WTC11 (cell line): ENCODE measurements at regions not wholly inside any gene's neighbourhood (a gene's known extent, or its start where the extent isn't known, plus 50 kb on each side); places are given as distances from the start of the nearest gene placed in this dataset.
"Not testable (repeated sequence)": the region's sequence is repeated elsewhere in the genome, so short reads cannot be mapped to it uniquely, and the experiment has no call there.

Experiments
- ATAC-seq: fragments of 200-7000 bp; cut with Tn5 transposase; 2 replicates; pipeline ENCODE4 v1.10.0; 2021; ENCODE audit warnings: mild to moderate bottlenecking, moderate library complexity
- CTCF ChIA-PET: fragments of 300-600 bp; sonication (Branson Sonifier 250); formaldehyde crosslinking; loops from one replicate; lab custom pipeline; 2021; ENCODE audit warnings: antibody characterized with exemption; lab: Charles Lee
- POLR2A ChIA-PET: fragments of 350-600 bp; sonication (Branson Sonifier 250); formaldehyde crosslinking; loops from one replicate; lab custom pipeline; 2021; ENCODE audit warnings: antibody characterized with exemption; lab: Charles Lee
- DNase-seq: peaks from one replicate; pipeline ENCODE4 v3.0.0; 2021; ENCODE audit warnings: low spot score
- H3K27ac Mint-ChIP-seq: 2 replicates; pipeline ENCODE4 v1.8.0; 2021; ENCODE audit warnings: mixed read lengths
- H3K27me3 Mint-ChIP-seq: 2 replicates; pipeline ENCODE4 v1.8.0; 2021; ENCODE audit warnings: low read depth, mild to moderate bottlenecking, moderate library complexity, mixed read lengths
- H3K36me3 Mint-ChIP-seq: 2 replicates; pipeline ENCODE4 v1.8.0; 2021; ENCODE audit warnings: mixed read lengths
- H3K4me1 Mint-ChIP-seq: 2 replicates; pipeline ENCODE4 v1.8.0; 2022; ENCODE audit warnings: mixed read lengths
- H3K4me3 Mint-ChIP-seq: 2 replicates; pipeline ENCODE4 v1.8.0; 2021; ENCODE audit warnings: mild to moderate bottlenecking, moderate library complexity, mixed read lengths
- H3K9me3 Mint-ChIP-seq: 2 replicates; pipeline ENCODE4 v1.8.0; 2021; ENCODE audit warnings: mixed read lengths
- CTCF ChIP-seq: fragments of 200-600 bp; IDR thresholded peaks from 2 replicates; pipeline ENCODE4 v1.8.0; 2022; ENCODE audit warnings: antibody characterized with exemption
- E2F4 ChIP-seq: sonication (generic); formaldehyde crosslinking; IDR thresholded peaks from 2 replicates; pipeline ENCODE4 v1.8.1; 2022; ENCODE audit warnings: low read depth, mild to moderate bottlenecking, moderate library complexity, missing genetic modification reagents, borderline replicate concordance
- EMX1 ChIP-seq: fragments of 250-450 bp; sonication (Bioruptor Pico); IDR thresholded peaks from 2 replicates; pipeline ENCODE4 v1.8.0; 2021; ENCODE audit warnings: mild to moderate bottlenecking
- ESRRA ChIP-seq: sonication (generic); formaldehyde crosslinking; IDR thresholded peaks from 2 replicates; pipeline ENCODE4 v1.8.1; 2022; ENCODE audit warnings: mild to moderate bottlenecking, missing genetic modification reagents, borderline replicate concordance
- IRF2 ChIP-seq: sonication (generic); formaldehyde crosslinking; IDR thresholded peaks from 2 replicates; pipeline ENCODE4 v1.8.0; 2022; ENCODE audit warnings: low read depth, missing genetic modification reagents, borderline replicate concordance
- KAT7 ChIP-seq: sonication (generic); formaldehyde crosslinking; IDR thresholded peaks from 2 replicates; pipeline ENCODE4 v1.8.1; 2023; ENCODE audit warnings: missing genetic modification reagents, mild to moderate bottlenecking, borderline replicate concordance
- NR2C2 ChIP-seq: sonication (generic); formaldehyde crosslinking; IDR thresholded peaks from 2 replicates; pipeline ENCODE4 v1.8.0; 2022; ENCODE audit warnings: mild to moderate bottlenecking, missing genetic modification reagents
- NR3C1 ChIP-seq: sonication (generic); formaldehyde crosslinking; conservative IDR thresholded peaks from 2 replicates; pipeline ENCODE4 v1.8.1; 2023; ENCODE audit warnings: low read depth, mild to moderate bottlenecking, missing genetic modification reagents
- PRRX2 ChIP-seq: fragments of 250-450 bp; sonication (Bioruptor Pico); IDR thresholded peaks from 2 replicates; pipeline ENCODE4 v1.8.0; 2021; ENCODE audit warnings: mild to moderate bottlenecking
- SOX15 ChIP-seq: fragments of 250-450 bp; sonication (Bioruptor Pico); IDR thresholded peaks from 2 replicates; pipeline ENCODE4 v1.9.0; 2021; ENCODE audit warnings: mild to moderate bottlenecking
- SP1 ChIP-seq: sonication (generic); formaldehyde crosslinking; conservative IDR thresholded peaks from 2 replicates; pipeline ENCODE4 v1.8.1; 2022; ENCODE audit warnings: missing genetic modification reagents
- TCF7 ChIP-seq: sonication (generic); formaldehyde crosslinking; IDR thresholded peaks from 2 replicates; pipeline ENCODE4 v1.8.0; 2022; ENCODE audit warnings: mild to moderate bottlenecking, low read depth, missing genetic modification reagents, moderate library complexity
- ZMAT4 ChIP-seq: fragments of 250-450 bp; sonication (Bioruptor Pico); IDR thresholded peaks from 2 replicates; pipeline ENCODE4 v1.9.0; 2021; ENCODE audit warnings: mild to moderate bottlenecking
- ZNF219 ChIP-seq: sonication (generic); formaldehyde crosslinking; IDR thresholded peaks from 2 replicates; pipeline ENCODE4 v1.8.0; 2023; ENCODE audit warnings: missing genetic modification reagents, mild to moderate bottlenecking, borderline replicate concordance
- ZNF423 ChIP-seq: fragments of 250-450 bp; sonication (Bioruptor Pico); IDR thresholded peaks from 2 replicates; pipeline ENCODE4 v2.1.2; 2022; ENCODE audit warnings: mild to moderate bottlenecking, moderate library complexity
- TF ChIP-seq, protein P1 (sequence below): sonication (generic); formaldehyde crosslinking; conservative IDR thresholded peaks from 2 replicates; pipeline ENCODE4 v1.8.1; 2023; ENCODE audit warnings: mild to moderate bottlenecking, low read depth, missing genetic modification reagents, moderate library complexity
- TF ChIP-seq, protein P2 (sequence below): sonication (generic); formaldehyde crosslinking; IDR thresholded peaks from 2 replicates; pipeline ENCODE4 v1.8.1; 2023; ENCODE audit warnings: mild to moderate bottlenecking, missing genetic modification reagents, moderate library complexity
- TF ChIP-seq, protein P3 (sequence below): sonication (generic); formaldehyde crosslinking; IDR thresholded peaks from 2 replicates; pipeline ENCODE4 v1.8.1; 2023; ENCODE audit warnings: mild to moderate bottlenecking, missing genetic modification reagents
- TF ChIP-seq, protein P4 (sequence below): sonication (generic); formaldehyde crosslinking; conservative IDR thresholded peaks from 2 replicates; pipeline ENCODE4 v1.8.1; 2022; ENCODE audit warnings: mild to moderate bottlenecking, missing genetic modification reagents

DNA sequence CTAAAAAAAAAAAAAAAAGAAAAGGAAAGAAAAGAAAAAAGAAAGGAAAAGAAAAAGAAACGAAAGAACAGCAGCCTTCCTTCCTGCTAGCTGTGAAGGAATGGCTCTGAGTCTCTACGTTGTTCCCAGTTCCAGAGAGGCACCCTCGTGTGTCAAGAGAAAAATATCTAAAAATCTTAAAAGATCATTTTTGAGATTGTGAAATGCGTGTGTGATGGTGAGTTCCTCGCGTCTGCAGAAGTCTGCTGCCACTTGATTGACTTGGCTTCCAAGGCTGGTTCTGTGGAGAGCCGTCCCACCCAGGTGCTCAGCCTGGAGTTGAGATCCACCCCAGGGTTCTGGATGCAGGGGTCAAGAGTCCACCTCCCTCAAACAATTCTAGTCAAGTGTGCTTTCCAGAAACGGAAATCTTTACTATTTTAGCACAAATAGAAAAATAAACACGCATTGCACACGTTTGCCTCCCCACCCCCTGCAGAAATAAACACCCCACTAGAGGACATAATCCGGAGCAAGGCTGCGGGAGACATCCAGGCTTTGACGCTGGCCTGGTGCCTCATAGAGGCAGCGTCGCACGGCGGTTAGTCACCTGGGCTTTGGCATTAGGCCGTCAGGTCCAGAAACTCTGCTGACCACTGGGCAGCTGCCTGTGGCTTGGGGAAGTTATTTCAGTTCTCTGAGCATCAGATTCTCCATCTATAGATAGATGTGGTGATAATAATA, 265.4 kb downstream of the FAM43A start:
- TF ChIP-seq, protein P1, sequence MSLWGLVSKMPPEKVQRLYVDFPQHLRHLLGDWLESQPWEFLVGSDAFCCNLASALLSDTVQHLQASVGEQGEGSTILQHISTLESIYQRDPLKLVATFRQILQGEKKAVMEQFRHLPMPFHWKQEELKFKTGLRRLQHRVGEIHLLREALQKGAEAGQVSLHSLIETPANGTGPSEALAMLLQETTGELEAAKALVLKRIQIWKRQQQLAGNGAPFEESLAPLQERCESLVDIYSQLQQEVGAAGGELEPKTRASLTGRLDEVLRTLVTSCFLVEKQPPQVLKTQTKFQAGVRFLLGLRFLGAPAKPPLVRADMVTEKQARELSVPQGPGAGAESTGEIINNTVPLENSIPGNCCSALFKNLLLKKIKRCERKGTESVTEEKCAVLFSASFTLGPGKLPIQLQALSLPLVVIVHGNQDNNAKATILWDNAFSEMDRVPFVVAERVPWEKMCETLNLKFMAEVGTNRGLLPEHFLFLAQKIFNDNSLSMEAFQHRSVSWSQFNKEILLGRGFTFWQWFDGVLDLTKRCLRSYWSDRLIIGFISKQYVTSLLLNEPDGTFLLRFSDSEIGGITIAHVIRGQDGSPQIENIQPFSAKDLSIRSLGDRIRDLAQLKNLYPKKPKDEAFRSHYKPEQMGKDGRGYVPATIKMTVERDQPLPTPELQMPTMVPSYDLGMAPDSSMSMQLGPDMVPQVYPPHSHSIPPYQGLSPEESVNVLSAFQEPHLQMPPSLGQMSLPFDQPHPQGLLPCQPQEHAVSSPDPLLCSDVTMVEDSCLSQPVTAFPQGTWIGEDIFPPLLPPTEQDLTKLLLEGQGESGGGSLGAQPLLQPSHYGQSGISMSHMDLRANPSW (CRISPR knock-in tag), result no peak
- no peak for TF ChIP-seq E2F4 (CRISPR knock-in tag)
- TF ChIP-seq NR2C2 (CRISPR knock-in tag), result no peak
- TF ChIP-seq TCF7 (CRISPR knock-in tag), result no peak
- no peak for TF ChIP-seq PRRX2
- TF ChIP-seq CTCF, result no peak
- no peak for TF ChIP-seq EMX1 (CRISPR knock-in tag)
- TF ChIP-seq ZNF219 (CRISPR knock-in tag), result no peak
- ATAC-seq (no peak), DNase-seq (no peak)
- ChIA-PET POLR2A (no interaction called here), CTCF (no interaction called here)
- no peak overlapping the region for H3K27ac Mint-ChIP-seq
- H3K27me3 Mint-ChIP-seq, result no peaks in the 10 kb centered on the region
- peaks cover 2% of the 10 kb centered on the region; the same call in 1 of the 2 replicates for H3K36me3 Mint-ChIP-seq
- H3K4me1 Mint-ChIP-seq, result peaks cover 7% of the 10 kb centered on the region
- no peak overlapping the region for H3K4me3 Mint-ChIP-seq
- H3K9me3 Mint-ChIP-seq, result peaks cover 23% of the 10 kb centered on the region

DNA sequence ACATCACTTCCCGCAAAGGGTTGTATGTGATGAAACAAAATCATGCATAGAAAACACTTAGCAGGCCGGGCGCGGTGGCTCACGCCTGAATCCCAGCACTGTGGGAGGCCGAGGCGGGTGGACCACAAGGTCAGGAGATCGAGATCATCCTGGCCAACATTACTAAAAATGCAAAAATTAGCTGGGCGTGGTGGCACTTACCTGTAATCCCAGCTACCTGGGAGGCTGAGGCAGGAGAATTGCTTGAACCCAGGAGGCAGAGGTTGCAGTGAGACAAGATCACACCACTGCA, 265.9 kb downstream of the FAM43A start:
- H3K27me3 Mint-ChIP-seq, H3K4me3 Mint-ChIP-seq, H3K4me1 Mint-ChIP-seq, H3K36me3 Mint-ChIP-seq, DNase-seq, H3K27ac Mint-ChIP-seq, POLR2A ChIA-PET, ATAC-seq: not testable (repeated sequence)
- CTCF ChIA-PET, result interaction anchor here (4.7 kb wide), 1 partner anchor 269 kb away, joined by 31 read pairs; no protein-coding TSS in a partner anchor
- peaks cover 23% of the 10 kb centered on the region for H3K9me3 Mint-ChIP-seq

DNA sequence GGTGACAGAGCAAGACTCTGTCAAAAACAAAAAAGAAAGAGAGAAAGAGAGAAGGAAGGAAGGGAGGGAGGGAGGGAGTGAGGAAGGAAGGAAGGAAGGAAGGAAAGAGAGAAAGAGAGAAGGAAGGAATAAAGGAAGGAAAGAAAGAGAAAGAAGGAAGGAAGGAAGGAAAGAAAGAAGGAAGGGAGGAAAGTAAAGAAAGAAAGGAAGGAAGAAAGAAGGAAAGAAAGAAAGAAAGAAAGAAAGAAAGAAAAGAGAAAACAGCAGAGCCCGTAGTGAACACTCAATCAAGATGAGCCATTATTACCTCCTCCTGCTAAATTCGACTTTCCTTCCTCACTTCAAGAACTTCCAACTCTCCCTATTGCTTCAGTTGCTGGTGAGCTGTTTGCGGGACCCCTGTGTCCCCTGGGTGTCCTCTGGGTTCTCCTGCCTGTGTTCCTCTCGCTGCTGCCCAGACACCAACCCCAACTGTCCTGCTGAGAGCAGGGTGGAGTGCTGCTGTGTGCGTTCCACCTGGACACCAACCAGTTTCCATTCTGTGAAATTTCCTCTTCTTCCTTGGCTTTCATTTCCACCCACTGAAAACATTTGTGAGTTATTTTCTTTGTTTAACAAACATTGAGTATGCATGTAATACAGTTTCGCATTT, 266.4 kb downstream of the FAM43A start:
- peaks cover 23% of the 10 kb centered on the region for H3K9me3 Mint-ChIP-seq
- no peaks in the 10 kb centered on the region; the same call in 1 of the 2 replicates for H3K27me3 Mint-ChIP-seq
- CTCF ChIA-PET, result interaction anchor here (2.9 to 4.7 kb wide), 2 partner anchors 265 to 270 kb away, joined by 23 to 31 read pairs; no protein-coding TSS in a partner anchor
- no peak overlapping the region for H3K27ac Mint-ChIP-seq
- ATAC-seq, result no peak
- DNase-seq, result no peak
- peaks cover 2% of the 10 kb centered on the region; the same call in 1 of the 2 replicates for H3K36me3 Mint-ChIP-seq
- POLR2A ChIA-PET, result no interaction called here
- peaks cover 2% of the 10 kb centered on the region; the same call in 1 of the 2 replicates for H3K4me1 Mint-ChIP-seq
- TF ChIP-seq ESRRA (CRISPR knock-in tag) (no peak), E2F4 (CRISPR knock-in tag) (no peak), KAT7 (CRISPR knock-in tag) (no peak), IRF2 (CRISPR knock-in tag) (no peak), SP1 (CRISPR knock-in tag) (no peak), ZNF423 (CRISPR knock-in tag) (no peak), NR3C1 (CRISPR knock-in tag) (no peak), ZMAT4 (CRISPR knock-in tag) (no peak), SOX15 (CRISPR knock-in tag) (no peak), ZNF219 (CRISPR knock-in tag) (no peak)
- TF ChIP-seq, protein P2, sequence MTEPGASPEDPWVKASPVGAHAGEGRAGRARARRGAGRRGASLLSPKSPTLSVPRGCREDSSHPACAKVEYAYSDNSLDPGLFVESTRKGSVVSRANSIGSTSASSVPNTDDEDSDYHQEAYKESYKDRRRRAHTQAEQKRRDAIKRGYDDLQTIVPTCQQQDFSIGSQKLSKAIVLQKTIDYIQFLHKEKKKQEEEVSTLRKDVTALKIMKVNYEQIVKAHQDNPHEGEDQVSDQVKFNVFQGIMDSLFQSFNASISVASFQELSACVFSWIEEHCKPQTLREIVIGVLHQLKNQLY (CRISPR knock-in tag), result no peak
- TF ChIP-seq, protein P3, sequence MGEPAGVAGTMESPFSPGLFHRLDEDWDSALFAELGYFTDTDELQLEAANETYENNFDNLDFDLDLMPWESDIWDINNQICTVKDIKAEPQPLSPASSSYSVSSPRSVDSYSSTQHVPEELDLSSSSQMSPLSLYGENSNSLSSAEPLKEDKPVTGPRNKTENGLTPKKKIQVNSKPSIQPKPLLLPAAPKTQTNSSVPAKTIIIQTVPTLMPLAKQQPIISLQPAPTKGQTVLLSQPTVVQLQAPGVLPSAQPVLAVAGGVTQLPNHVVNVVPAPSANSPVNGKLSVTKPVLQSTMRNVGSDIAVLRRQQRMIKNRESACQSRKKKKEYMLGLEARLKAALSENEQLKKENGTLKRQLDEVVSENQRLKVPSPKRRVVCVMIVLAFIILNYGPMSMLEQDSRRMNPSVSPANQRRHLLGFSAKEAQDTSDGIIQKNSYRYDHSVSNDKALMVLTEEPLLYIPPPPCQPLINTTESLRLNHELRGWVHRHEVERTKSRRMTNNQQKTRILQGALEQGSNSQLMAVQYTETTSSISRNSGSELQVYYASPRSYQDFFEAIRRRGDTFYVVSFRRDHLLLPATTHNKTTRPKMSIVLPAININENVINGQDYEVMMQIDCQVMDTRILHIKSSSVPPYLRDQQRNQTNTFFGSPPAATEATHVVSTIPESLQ (CRISPR knock-in tag), result no peak
- TF ChIP-seq, protein P4, sequence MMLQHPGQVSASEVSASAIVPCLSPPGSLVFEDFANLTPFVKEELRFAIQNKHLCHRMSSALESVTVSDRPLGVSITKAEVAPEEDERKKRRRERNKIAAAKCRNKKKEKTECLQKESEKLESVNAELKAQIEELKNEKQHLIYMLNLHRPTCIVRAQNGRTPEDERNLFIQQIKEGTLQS (CRISPR knock-in tag), result no peak
- H3K4me3 Mint-ChIP-seq, result no peak overlapping the region
